Muscle of leg (tissue), 3 donors: ENCODE measurements at regions not wholly inside any gene's neighbourhood (a gene's known extent, or its start where the extent isn't known, plus 50 kb on each side); places are given as distances from the start of the nearest gene placed in this dataset.

Experiments
- DNase-seq: peaks from one replicate; pipeline ENCODE4 v3.0.0; 2013
- H3K27ac ChIP-seq: one replicate; pipeline ENCODE4 v1.5.1; 2013; ENCODE audit warnings: mild to moderate bottlenecking, low read length, control low read depth
- H3K27me3 ChIP-seq: one replicate; pipeline ENCODE4 v1.6.1; 2013; ENCODE audit warnings: low read length; ENCODE audit not compliant: control insufficient read depth, insufficient read depth
- H3K36me3 ChIP-seq: one replicate; pipeline ENCODE4 v1.6.1; 2013; ENCODE audit warnings: low read length; ENCODE audit not compliant: control insufficient read depth, insufficient read depth
- H3K4me1 ChIP-seq: one replicate; pipeline ENCODE4 v1.6.1; 2013; ENCODE audit warnings: low read length; ENCODE audit not compliant: control insufficient read depth, insufficient read depth
- H3K4me3 ChIP-seq: one replicate; pipeline ENCODE4 v1.5.1; 2013; ENCODE audit warnings: low read length, control low read depth
- H3K9me3 ChIP-seq: replicated peaks from 2 replicates; pipeline ENCODE4 v1.6.1; 2013; ENCODE audit warnings: low read depth, low read length; ENCODE audit not compliant: control insufficient read depth
- WGBS: methylation state at CpG from one replicate; pipeline ENCODE4 v1.1.5; 2013; ENCODE audit warnings: missing lambda C conversion rate; ENCODE audit not compliant: insufficient coverage; 5-methylcytosine and 5-hydroxymethylcytosine counted together

GRCh38 chr18:1253827-1254226 lies 349.2 kb downstream of the ADCYAP1 start:
- no peak overlapping the region for H3K27ac ChIP-seq
- H3K9me3 ChIP-seq, result no peaks in the 10 kb centered on the region
- no peaks in the 10 kb centered on the region for H3K27me3 ChIP-seq
- no peak for DNase-seq
- H3K4me1 ChIP-seq, result no peaks in the 10 kb centered on the region
- H3K36me3 ChIP-seq, result no peaks in the 10 kb centered on the region
- H3K4me3 ChIP-seq, result no peak overlapping the region
- WGBS, result no CpG with 5 or more reads among the region's 3 CpGs

GRCh38 chr18:1261054-1261453 lies 356.4 kb downstream of the ADCYAP1 start:
- DNase-seq, result no peak
- Histone ChIP-seq H3K27me3 (no peaks in the 10 kb centered on the region), H3K4me1 (no peaks in the 10 kb centered on the region), H3K9me3 (peaks cover 4% of the 10 kb centered on the region), H3K27ac (no peak overlapping the region), H3K4me3 (no peak overlapping the region), H3K36me3 (no peaks in the 10 kb centered on the region)
- WGBS, result no CpG with 5 or more reads among the region's 3 CpGs

DNA sequence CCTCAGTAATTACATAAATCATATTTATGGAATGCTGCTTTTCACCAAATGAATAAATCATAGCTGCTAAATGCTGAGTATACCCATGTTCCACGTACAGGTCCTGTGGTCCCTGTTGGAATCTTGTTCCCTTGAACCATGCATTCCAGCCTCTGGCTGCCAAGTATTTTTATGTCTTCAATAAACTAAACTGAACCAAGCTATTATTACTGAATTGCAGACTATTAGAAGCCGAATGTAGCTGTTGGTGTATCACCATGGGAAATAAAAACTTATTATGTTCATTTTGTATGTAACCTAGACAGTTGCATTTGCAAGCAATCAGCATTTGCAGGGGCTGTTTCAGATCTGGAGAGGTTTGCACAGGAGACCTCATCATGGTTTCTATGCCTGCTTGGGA lies 362.4 kb downstream of the ADCYAP1 start:
- DNase-seq, result peak; percentile 4
- Histone ChIP-seq H3K27me3 (no peaks in the 10 kb centered on the region), H3K4me1 (no peaks in the 10 kb centered on the region), H3K9me3 (no peaks in the 10 kb centered on the region), H3K4me3 (no peak overlapping the region), H3K36me3 (no peaks in the 10 kb centered on the region), H3K27ac (no peak overlapping the region)
- no CpG with 5 or more reads among the region's 2 CpGs for WGBS

DNA sequence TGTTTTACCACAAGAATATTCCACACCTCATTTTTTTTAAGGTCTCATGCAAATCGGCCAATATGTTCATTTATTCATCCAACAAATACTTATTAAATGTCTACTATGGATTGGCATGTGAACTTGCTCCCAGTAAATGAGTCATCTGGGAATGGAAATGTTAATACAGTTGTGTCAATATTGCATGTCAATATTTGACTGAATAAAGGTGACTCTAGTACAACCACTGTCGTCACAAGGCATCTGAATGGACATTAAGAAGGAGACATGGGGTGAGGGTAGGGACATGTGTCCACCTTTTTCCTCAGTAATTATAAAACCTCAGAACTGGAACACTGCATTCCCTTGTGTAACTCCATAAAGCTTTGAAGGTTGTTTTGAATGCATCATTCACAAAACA lies 365.4 kb downstream of the ADCYAP1 start:
- Histone ChIP-seq H3K27me3 (no peaks in the 10 kb centered on the region), H3K27ac (no peak overlapping the region), H3K36me3 (no peaks in the 10 kb centered on the region), H3K9me3 (no peaks in the 10 kb centered on the region), H3K4me1 (no peaks in the 10 kb centered on the region), H3K4me3 (no peak overlapping the region)
- no peak for DNase-seq
- no CpG with 5 or more reads among the region's 2 CpGs for WGBS

DNA sequence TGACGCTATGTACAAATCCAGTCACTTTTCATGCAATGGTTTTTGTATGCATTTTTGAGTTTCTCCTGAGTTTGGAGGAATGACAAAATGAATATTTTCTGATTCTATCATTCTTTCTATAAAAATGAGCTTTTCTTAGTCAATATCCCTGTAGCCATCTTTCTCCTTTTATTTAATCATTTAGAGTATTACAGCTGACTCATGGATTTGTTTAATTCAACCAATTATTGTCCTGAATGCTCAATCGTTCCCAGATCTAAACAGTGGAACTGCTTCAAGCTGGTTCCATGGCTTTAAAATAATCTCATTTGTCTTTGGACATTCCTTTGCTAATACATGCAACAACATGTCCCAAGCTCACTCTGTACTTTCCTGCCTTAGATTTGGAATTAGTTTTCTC lies 368.8 kb downstream of the ADCYAP1 start:
- H3K4me1 ChIP-seq, result no peaks in the 10 kb centered on the region
- H3K27ac ChIP-seq, result no peak overlapping the region
- no peaks in the 10 kb centered on the region for H3K27me3 ChIP-seq
- DNase-seq, result no peak
- H3K4me3 ChIP-seq, result no peak overlapping the region
- no peaks in the 10 kb centered on the region for H3K9me3 ChIP-seq
- no peaks in the 10 kb centered on the region for H3K36me3 ChIP-seq
- 71% methylated on average over 1 of the region's 2 CpGs for WGBS

GRCh38 chr18:1292167-1292566 lies 387.5 kb downstream of the ADCYAP1 start:
- H3K36me3 ChIP-seq, result no peaks in the 10 kb centered on the region
- no peak overlapping the region for H3K27ac ChIP-seq
- H3K9me3 ChIP-seq, result no peaks in the 10 kb centered on the region
- H3K27me3 ChIP-seq, result no peaks in the 10 kb centered on the region
- no peak for DNase-seq
- no peak overlapping the region for H3K4me3 ChIP-seq
- H3K4me1 ChIP-seq, result no peaks in the 10 kb centered on the region

DNA sequence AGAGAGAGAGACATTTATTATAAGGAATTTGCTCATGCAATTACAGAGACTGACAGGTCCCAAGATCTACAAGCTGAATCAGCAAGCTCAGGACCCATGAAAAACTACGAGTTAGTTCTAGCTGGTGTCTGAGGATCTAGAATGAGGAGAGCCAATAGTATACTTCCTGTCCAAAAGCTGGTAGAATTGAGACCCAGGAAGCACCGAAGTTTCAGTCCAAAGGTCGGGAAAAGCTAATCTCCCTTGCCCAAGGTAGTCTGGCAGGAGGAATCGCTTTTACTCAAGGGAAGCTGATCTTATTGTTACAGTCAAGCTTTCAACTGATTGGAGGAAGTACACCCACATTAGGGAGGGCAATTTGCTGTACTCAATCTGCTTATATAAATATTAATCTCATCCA lies 389.6 kb downstream of the ADCYAP1 start:
- no peak overlapping the region for H3K4me3 ChIP-seq
- H3K27ac ChIP-seq, result no peak overlapping the region
- H3K36me3 ChIP-seq, result no peaks in the 10 kb centered on the region
- no peak for DNase-seq
- no peaks in the 10 kb centered on the region for H3K4me1 ChIP-seq
- no peaks in the 10 kb centered on the region for H3K27me3 ChIP-seq
- WGBS, result 63% methylated on average over 2 of the region's 4 CpGs
- H3K9me3 ChIP-seq, result no peaks in the 10 kb centered on the region

DNA sequence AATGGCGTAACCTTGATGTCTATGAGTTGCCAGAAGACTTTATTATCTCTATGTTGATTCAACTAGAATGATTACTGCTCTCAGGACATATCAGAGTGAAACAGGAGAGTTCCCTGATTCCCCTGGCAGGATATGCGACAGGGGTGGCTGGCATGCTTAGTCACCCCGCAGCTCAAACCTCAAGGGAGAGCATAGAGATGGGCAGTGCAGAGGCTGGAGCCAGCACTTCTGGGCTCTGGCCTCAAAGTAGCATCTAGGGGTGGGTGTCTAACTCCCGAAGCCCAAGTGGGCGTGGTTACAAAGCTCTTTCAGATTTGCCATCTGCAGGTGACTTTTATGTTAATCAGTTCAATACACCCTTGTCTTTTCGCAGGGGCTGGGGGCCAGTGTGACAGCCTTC lies 391.6 kb downstream of the ADCYAP1 start:
- H3K4me1 ChIP-seq, result no peaks in the 10 kb centered on the region
- no peaks in the 10 kb centered on the region for H3K27me3 ChIP-seq
- 79% methylated on average over 4 of the region's 6 CpGs for WGBS

DNA sequence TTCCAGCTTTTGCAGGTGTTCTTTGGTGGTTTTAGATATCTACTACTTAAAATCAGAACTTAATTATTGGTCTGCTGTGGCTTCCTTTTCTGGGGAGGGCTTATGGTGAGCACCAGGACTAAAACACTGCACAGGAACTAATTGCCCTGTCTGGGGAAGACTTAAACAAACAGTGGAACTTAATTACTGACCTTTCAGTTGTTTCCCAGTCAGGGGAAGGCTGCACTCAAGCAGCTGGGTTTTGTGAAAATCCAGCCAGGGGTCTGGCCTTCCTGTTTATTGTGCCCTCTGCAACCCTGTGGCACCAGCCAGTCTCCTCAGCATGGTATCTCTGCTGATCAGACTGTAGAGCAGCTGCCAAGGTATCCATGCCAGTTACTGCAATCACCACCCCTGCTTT lies 398.2 kb downstream of the ADCYAP1 start:
- Histone ChIP-seq H3K27ac (no peak overlapping the region), H3K4me3 (no peak overlapping the region), H3K27me3 (no peaks in the 10 kb centered on the region), H3K9me3 (no peaks in the 10 kb centered on the region), H3K36me3 (no peaks in the 10 kb centered on the region), H3K4me1 (no peaks in the 10 kb centered on the region)
- DNase-seq, result no peak

More for the DNA sequence above, 391.6 kb downstream of the ADCYAP1 start:
- Histone ChIP-seq H3K36me3 (no peaks in the 10 kb centered on the region), H3K4me3 (no peak overlapping the region), H3K9me3 (no peaks in the 10 kb centered on the region), H3K27ac (no peak overlapping the region)
- no peak for DNase-seq

GRCh38 chr18:1304392-1304992 lies 399.8 kb downstream of the ADCYAP1 start:
- DNase-seq, result no peak
- Histone ChIP-seq H3K4me1 (no peaks in the 10 kb centered on the region), H3K9me3 (no peaks in the 10 kb centered on the region), H3K27me3 (no peaks in the 10 kb centered on the region), H3K4me3 (no peak overlapping the region), H3K36me3 (no peaks in the 10 kb centered on the region), H3K27ac (no peak overlapping the region)
- no CpG with 5 or more reads among the region's 4 CpGs for WGBS

- no peak for DNase-seq
- Histone ChIP-seq H3K27me3 (no peaks in the 10 kb centered on the region), H3K36me3 (no peaks in the 10 kb centered on the region), H3K4me3 (no peak overlapping the region), H3K27ac (no peak overlapping the region), H3K4me1 (no peaks in the 10 kb centered on the region), H3K9me3 (no peaks in the 10 kb centered on the region)
- WGBS, result no CpG with 5 or more reads among the region's 2 CpGs
These were observed 402.0 kb downstream of the ADCYAP1 start for GRCh38 chr18:1306641-1307040.
